Esophagus muscularis mucosa (tissue), 4 donors: ENCODE measurements at regions not wholly inside any gene's neighbourhood (a gene's known extent, or its start where the extent isn't known, plus 50 kb on each side); places are given as distances from the start of the nearest gene placed in this dataset.

Source experiments
- DNase-seq: peaks from one replicate; pipeline ENCODE4 v3.0.0-alpha.2; 2017; ENCODE audit errors: extremely low spot score
- H3K27ac ChIP-seq, 4 donors: fragments of 200-600 bp; sonication (generic); replicated peaks in 1 of 4; 1 replicate in 3 of 4; 2 replicates in 1 of 4; pipeline ENCODE4 v1.5.1; 2016 to 2019; ENCODE audit warnings: mild to moderate bottlenecking in 1 of 4
- H3K27me3 ChIP-seq, 4 donors: fragments of 200-600 bp; sonication (generic); one replicate each; pipeline versions ENCODE4 v1.5.1 to v1.6.0; 2016 to 2019
- H3K36me3 ChIP-seq, 4 donors: fragments of 200-600 bp; sonication (generic); one replicate each; pipeline ENCODE4 v1.5.1; 2016 to 2019
- H3K4me1 ChIP-seq, 4 donors: fragments of 200-600 bp; sonication (generic); one replicate each; pipeline ENCODE4 v1.5.1; 2016 to 2019
- H3K4me3 ChIP-seq, 4 donors: fragments of 200-600 bp; sonication (generic); 1 replicate in 2 of 4; 2 replicates in 2 of 4; pipeline ENCODE4 v1.5.1; 2016 to 2019; ENCODE audit warnings: mild to moderate bottlenecking in 4 of 4, moderate library complexity in 1 of 4
- H3K9me3 ChIP-seq, 4 donors: fragments of 200-600 bp; sonication (generic); 1 replicate in 3 of 4; 2 replicates in 1 of 4; pipeline ENCODE4 v1.5.1; 2016 to 2019
- EP300 ChIP-seq: sonication (generic); formaldehyde crosslinking; IDR thresholded peaks from one replicate; pipeline ENCODE4 v1.6.1; 2017; ENCODE audit warnings: antibody characterized with exemption
- POLR2A ChIP-seq: fragments of 450-650 bp; IDR thresholded peaks from one replicate; pipeline ENCODE4 v1.6.1; 2017; ENCODE audit warnings: antibody characterized with exemption, moderate library complexity, mild to moderate bottlenecking, low read depth
- POLR2AphosphoS5 ChIP-seq, 2 donors: sonication (generic); formaldehyde crosslinking; IDR thresholded peaks; one replicate each; pipeline ENCODE4 v1.6.1; 2017; ENCODE audit warnings: antibody characterized with exemption in 2 of 2
- WGBS: methylation state at CpG from one replicate; pipeline ENCODE4 v1.1.5; 2018; 5-methylcytosine and 5-hydroxymethylcytosine counted together
- intact Hi-C: fragments of 100-400 bp; cut with DNase I; formaldehyde crosslinking; loops from one replicate; pipeline ENCODE4 v1.15.1; 2023
- TF ChIP-seq, protein P1 (sequence below), 3 experiments: fragments of 200-600 bp in 2 of 3; fragments of 450-650 bp in 1 of 3; sonication (generic) in 2 of 3; IDR thresholded peaks; one replicate each; pipeline ENCODE4 v1.5.1; 2017 to 2019; ENCODE audit warnings: antibody characterized with exemption in 3 of 3, mild to moderate bottlenecking in 2 of 3, moderate library complexity in 1 of 3

- Histone ChIP-seq H3K36me3 (no peaks in the 10 kb centered on the region), H3K4me1 (no peaks in the 10 kb centered on the region), H3K4me3 (no peak overlapping the region), H3K27me3 (peaks cover 0 to 20% (median 0%) of the 10 kb centered on the region in 4 donors), H3K27ac (no peak overlapping the region), H3K9me3 (no peaks in the 10 kb centered on the region)
- no peak for DNase-seq
- TF ChIP-seq POLR2AphosphoS5 (IDR thresholded peaks at IDR 0.05): no peak
- TF ChIP-seq, protein P1, sequence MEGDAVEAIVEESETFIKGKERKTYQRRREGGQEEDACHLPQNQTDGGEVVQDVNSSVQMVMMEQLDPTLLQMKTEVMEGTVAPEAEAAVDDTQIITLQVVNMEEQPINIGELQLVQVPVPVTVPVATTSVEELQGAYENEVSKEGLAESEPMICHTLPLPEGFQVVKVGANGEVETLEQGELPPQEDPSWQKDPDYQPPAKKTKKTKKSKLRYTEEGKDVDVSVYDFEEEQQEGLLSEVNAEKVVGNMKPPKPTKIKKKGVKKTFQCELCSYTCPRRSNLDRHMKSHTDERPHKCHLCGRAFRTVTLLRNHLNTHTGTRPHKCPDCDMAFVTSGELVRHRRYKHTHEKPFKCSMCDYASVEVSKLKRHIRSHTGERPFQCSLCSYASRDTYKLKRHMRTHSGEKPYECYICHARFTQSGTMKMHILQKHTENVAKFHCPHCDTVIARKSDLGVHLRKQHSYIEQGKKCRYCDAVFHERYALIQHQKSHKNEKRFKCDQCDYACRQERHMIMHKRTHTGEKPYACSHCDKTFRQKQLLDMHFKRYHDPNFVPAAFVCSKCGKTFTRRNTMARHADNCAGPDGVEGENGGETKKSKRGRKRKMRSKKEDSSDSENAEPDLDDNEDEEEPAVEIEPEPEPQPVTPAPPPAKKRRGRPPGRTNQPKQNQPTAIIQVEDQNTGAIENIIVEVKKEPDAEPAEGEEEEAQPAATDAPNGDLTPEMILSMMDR (IDR thresholded peaks at IDR 0.05): no peak
- TF ChIP-seq EP300: no peak
- no peak for TF ChIP-seq POLR2A
- intact Hi-C loops: no loop called here
- WGBS: 85% methylated on average over 10 of the region's 10 CpGs
Measured at GRCh38 chr11:46202696-46203391, 74.6 kb upstream of the CREB3L1 start.

- Histone ChIP-seq H3K4me3 (no peak overlapping the region), H3K27ac (no peak overlapping the region), H3K27me3 (peaks cover 0 to 20% (median 0%) of the 10 kb centered on the region in 4 donors), H3K4me1 (no peaks in the 10 kb centered on the region), H3K9me3 (no peaks in the 10 kb centered on the region), H3K36me3 (no peaks in the 10 kb centered on the region)
- intact Hi-C loops: no loop called here
- 69% methylated on average over 7 of the region's 7 CpGs for WGBS
- TF ChIP-seq EP300 (no peak), POLR2AphosphoS5 (IDR thresholded peaks at IDR 0.05) (no peak), POLR2A (no peak)
- TF ChIP-seq, protein P1 (IDR thresholded peaks at IDR 0.05): no peak
- DNase-seq: no peak
Measured at GRCh38 chr11:46202149-46202548, 75.3 kb upstream of the CREB3L1 start.

DNA sequence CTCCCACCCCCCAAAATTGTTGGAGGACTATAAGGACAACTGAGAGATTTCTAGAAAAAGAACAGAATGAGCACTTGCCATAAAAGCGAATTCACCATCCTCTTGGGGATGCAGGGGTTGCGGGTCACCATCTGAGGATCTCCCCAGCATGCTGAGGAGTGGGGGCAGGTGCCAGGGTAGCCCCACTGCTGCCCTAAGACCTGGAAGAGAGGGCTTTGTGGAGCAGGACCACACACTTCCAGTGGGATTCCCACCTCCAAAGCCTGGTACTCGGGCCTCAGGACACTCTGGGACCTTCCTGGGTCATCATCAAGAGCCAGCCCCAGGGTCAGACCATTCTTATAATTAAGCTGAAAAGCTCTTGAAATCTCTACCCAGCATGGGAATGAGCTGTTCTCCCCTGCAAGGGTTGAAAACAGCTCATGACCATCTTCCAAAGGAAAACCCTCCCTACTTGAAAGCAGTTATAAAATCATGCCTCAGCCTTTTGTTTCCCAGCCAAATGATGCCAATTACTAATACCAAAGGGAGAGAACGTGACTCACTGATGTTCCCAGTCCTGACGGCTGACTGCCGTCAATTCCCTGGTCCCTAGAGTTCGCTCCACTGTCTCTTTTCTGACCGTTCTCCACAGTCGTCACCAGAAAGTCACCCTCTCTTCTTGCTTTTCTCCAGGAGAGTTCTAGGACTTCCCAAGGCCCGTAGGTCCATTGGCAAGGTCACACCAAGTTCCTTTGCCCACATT lies 76.8 kb upstream of the CREB3L1 start:
- intact Hi-C loops: no loop called here
- Histone ChIP-seq H3K27ac (no peak overlapping the region), H3K9me3 (no peaks in the 10 kb centered on the region), H3K4me3 (no peak overlapping the region), H3K36me3 (no peaks in the 10 kb centered on the region), H3K4me1 (no peaks in the 10 kb centered on the region), H3K27me3 (peaks cover 0 to 17% (median 0%) of the 10 kb centered on the region in 4 donors)
- TF ChIP-seq EP300: no peak
- TF ChIP-seq POLR2AphosphoS5 (IDR thresholded peaks at IDR 0.05): no peak
- TF ChIP-seq, protein P1 (IDR thresholded peaks at IDR 0.05): no peak
- TF ChIP-seq POLR2A: no peak
- 87% methylated on average over 10 of the region's 10 CpGs for WGBS
- DNase-seq: peak; percentile 24

DNA sequence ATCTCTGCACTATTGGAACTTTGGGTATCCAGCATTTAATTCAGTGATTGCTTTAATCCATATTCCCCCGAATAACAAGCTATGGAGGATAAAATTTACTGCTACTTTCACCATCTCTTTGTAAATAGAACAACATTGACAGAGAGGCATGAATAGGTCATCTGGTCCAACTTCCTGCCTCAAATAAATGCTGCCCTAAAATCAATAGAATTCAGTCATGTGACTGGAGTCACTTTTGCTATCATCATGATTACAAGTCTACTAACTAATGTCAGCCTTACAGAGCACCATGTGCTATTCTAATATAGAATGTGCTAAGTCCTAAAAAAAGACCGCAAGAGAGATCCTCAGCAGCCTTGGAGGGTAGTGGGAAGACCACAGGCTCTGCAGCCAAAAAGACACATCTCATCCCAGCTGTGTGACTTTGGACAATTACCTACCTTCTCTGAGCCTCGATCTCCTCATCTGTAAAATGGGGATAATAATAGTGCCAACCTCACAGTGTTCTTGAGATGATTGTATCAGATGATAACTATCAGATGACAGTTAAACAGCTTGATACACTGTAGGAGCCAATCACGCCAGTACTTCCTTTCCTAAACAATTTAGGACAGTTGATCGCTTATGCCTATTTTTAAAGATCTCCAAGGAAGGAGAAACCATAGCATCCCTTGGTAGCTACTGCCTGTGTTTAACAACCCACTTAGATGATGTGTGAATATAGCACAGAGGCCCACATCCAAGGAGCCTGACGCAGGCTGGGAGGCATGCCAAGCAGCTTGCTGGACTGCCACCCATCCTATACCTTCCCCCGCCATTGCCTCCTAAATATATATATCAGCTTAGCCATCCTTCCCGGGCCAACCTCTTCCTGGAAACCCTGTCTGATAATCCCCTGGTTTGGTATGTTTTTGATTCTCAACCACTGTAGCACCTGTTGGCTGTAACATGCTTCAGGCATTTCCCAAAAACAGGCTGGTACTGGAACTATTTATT lies 77.3 kb upstream of the PHF21A start:
- Histone ChIP-seq H3K4me1 (no peaks in the 10 kb centered on the region), H3K27ac (no peak overlapping the region), H3K36me3 (no peaks in the 10 kb centered on the region), H3K9me3 (no peaks in the 10 kb centered on the region), H3K27me3 (peaks cover 0 to 1% (median 0%) of the 10 kb centered on the region in 4 donors), H3K4me3 (no peak overlapping the region)
- peak; percentile 50 for DNase-seq
- TF ChIP-seq EP300 (no peak), POLR2A (no peak), POLR2AphosphoS5 (IDR thresholded peaks at IDR 0.05) (no peak)
- TF ChIP-seq, protein P1 (IDR thresholded peaks at IDR 0.05): no peak
- WGBS: 76% methylated on average over 8 of the region's 8 CpGs
- intact Hi-C loops: no loop called here
